BJ (cell line): ENCODE measurements at regions not wholly inside any gene's neighbourhood (a gene's known extent, or its start where the extent isn't known, plus 50 kb on each side); places are given as distances from the start of the nearest gene placed in this dataset.
"Not testable (repeated sequence)": the region's sequence is repeated elsewhere in the genome, so short reads cannot be mapped to it uniquely, and the experiment has no call there.

ENCODE experiments used
- CTCF ChIA-PET: fragments of 350-600 bp; formaldehyde crosslinking; extraction: SDS; loops from one replicate; lab custom pipeline; 2021; ENCODE audit warnings: antibody characterized with exemption, inconsistent platforms; lab: Yijun Ruan, JAX
- POLR2A ChIA-PET: fragments of 300-600 bp; sonication (Branson Sonifier 250); formaldehyde crosslinking; extraction: SDS; loops from one replicate; lab custom pipeline; 2021; ENCODE audit warnings: antibody characterized with exemption; lab: Charles Lee
- DNase-seq: peaks from one replicate; pipeline ENCODE4 v3.0.0-alpha.2; 2011; ENCODE audit warnings: low read depth
- H3K27me3 ChIP-seq: 2 replicates; pipeline ENCODE4 v1.6.0; 2011; ENCODE audit warnings: low read length; ENCODE audit not compliant: control insufficient read depth, insufficient read depth
- H3K36me3 ChIP-seq: 2 replicates; pipeline ENCODE4 v1.5.1; 2011; ENCODE audit warnings: low read length; ENCODE audit not compliant: control insufficient read depth, insufficient read depth
- H3K4me3 ChIP-seq: 2 replicates; pipeline ENCODE4 v1.5.1; 2011; ENCODE audit warnings: low read depth, mild to moderate bottlenecking, control low read depth, low read length
- TF ChIP-seq, protein P1 (sequence below): IDR thresholded peaks from 2 replicates; pipeline ENCODE4 v1.5.1; 2011; ENCODE audit warnings: low read depth, mild to moderate bottlenecking, control low read depth, inconsistent platforms, low read length, moderate library complexity; ENCODE audit not compliant: insufficient read depth

DNA sequence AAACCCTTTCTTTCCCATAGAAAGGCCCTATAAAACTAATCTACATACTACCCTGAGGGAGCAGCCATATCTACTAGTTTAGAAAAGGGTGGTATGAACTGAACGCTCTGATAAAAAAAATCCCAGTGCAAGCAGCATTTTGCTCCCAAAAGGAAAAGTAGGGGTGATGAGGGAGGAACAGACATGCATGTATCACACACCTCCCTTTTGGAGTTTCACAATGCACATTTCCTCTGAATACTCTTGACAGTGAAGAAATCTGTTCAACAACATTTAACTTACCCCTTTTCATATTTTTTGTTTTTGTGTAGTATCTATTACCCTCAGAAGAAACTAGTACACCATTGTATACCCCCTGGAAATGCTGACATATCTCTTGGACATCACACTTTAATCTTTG is 411.4 kb downstream of the MAT2B start:
- TF ChIP-seq, protein P1, sequence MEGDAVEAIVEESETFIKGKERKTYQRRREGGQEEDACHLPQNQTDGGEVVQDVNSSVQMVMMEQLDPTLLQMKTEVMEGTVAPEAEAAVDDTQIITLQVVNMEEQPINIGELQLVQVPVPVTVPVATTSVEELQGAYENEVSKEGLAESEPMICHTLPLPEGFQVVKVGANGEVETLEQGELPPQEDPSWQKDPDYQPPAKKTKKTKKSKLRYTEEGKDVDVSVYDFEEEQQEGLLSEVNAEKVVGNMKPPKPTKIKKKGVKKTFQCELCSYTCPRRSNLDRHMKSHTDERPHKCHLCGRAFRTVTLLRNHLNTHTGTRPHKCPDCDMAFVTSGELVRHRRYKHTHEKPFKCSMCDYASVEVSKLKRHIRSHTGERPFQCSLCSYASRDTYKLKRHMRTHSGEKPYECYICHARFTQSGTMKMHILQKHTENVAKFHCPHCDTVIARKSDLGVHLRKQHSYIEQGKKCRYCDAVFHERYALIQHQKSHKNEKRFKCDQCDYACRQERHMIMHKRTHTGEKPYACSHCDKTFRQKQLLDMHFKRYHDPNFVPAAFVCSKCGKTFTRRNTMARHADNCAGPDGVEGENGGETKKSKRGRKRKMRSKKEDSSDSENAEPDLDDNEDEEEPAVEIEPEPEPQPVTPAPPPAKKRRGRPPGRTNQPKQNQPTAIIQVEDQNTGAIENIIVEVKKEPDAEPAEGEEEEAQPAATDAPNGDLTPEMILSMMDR: no peak
- no peak for DNase-seq

DNA sequence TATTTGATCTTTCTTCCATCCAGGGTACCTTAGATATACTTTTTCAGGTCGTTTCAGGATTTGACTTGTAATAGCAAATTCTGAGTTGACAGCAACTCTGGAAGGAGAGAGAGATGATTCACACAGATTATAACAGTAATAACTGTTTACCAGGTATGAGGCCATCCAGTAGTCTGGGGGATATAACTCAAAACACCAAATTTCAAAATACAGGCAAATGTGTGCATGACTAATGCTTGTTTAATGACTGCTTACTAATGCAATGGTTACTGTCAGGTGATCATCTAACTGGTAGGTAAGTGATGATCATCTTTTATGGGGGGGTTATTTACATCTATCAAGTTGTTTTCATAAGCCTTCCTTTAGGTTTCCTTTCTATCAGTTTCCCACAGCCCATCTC is 412.3 kb downstream of the MAT2B start:
- POLR2A ChIA-PET: no interaction called here
- no peak for DNase-seq
- CTCF ChIA-PET: no interaction called here

More for the DNA sequence above, 411.4 kb downstream of the MAT2B start:
- no peak overlapping the region for H3K4me3 ChIP-seq
- H3K27me3 ChIP-seq: no peaks in the 10 kb centered on the region
- ChIA-PET POLR2A (no interaction called here), CTCF (no interaction called here)
- H3K36me3 ChIP-seq: no peaks in the 10 kb centered on the region

DNA sequence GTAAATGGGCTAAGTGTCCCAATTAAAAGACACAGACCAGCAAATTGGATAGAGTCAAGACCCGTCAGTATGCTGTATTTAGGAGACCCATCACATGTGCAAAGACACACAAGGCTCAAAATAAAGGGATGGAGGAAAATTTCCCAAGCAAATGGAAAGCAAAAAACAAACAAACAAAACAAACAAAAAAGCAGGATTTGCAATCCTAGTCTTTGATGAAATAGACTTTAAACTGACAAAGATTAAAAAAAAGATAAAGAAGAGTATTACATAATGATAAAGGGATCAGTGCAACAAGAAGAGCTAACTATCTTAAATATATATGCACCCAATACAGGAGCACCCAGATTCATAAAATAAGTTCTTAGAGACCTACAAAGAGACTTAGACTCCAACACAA is 429.6 kb downstream of the MAT2B start:
- DNase-seq, POLR2A ChIA-PET, H3K36me3 ChIP-seq, H3K27me3 ChIP-seq, H3K4me3 ChIP-seq, CTCF ChIA-PET: not testable (repeated sequence)

More for the DNA sequence above, 412.3 kb downstream of the MAT2B start:
- Histone ChIP-seq H3K36me3 (no peaks in the 10 kb centered on the region), H3K4me3 (no peak overlapping the region), H3K27me3 (no peaks in the 10 kb centered on the region)
- TF ChIP-seq, protein P1: no peak

DNA sequence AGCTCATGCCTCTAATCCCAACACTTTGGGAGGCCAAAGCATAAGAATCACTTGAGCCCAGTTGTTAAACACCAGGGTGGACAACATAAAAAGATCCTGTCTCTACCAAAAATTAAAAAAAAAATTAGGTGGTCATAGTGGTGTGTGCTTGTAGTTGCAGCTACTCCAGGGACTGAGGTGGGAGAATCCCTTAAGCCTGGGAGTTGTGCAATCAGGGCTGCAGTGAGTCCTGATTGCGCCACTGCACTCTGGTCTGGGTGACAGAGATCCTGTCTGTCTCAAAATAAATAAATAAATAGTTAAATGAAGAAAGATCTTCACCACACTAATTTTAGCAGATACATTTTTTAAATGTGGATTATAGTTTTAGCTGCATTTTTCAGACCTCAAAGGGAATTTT is 433.2 kb downstream of the MAT2B start:
- TF ChIP-seq, protein P1: no peak
- no peak overlapping the region for H3K4me3 ChIP-seq
- H3K36me3 ChIP-seq: no peaks in the 10 kb centered on the region
- H3K27me3 ChIP-seq: no peaks in the 10 kb centered on the region
- no peak for DNase-seq
- ChIA-PET POLR2A (no interaction called here), CTCF (no interaction called here)

DNA sequence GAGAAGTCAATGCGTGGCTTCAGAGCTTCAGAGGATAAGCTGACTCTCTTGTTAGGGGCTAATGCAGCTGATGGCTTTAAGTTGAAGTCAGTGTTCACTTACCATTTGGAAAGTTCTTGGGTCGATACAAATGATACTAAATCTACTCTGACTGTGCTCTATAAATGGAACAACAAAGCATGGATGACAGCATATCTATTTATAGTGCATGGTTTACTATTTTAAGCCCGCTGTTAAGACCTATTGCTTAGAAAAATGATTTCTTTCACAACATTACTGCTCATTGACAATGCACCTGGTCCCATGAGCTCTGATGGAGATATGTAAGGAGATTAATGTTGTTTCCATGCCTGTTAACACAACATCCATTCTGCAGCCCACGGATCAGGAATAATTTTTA is 435.7 kb downstream of the MAT2B start:
- TF ChIP-seq, protein P1: no peak
- Histone ChIP-seq H3K36me3 (no peaks in the 10 kb centered on the region), H3K27me3 (no peaks in the 10 kb centered on the region), H3K4me3 (no peak overlapping the region)
- ChIA-PET POLR2A (no interaction called here), CTCF (no interaction called here)
- no peak for DNase-seq

DNA sequence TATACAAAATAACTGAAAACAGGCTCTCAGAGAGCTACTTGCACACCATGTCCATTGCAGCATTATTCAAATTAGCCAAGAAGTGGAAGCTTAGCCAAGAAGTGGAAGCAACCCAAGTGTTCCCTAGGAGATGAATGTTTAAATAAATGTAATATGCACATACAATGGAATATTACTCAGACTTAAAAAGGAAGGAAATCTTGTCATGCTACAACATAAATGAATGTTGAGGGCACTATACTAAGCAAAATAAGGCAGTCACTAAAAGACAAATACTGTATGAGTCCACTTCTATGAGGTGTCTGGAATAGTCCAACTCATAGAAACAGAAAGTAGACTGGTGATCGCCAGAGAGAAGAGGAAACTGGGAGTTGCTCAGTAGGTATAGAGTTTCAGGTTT is 438.1 kb downstream of the MAT2B start:
- ChIA-PET POLR2A (no interaction called here), CTCF (no interaction called here)
- Histone ChIP-seq H3K27me3 (no peaks in the 10 kb centered on the region), H3K36me3 (no peaks in the 10 kb centered on the region), H3K4me3 (no peak overlapping the region)
- TF ChIP-seq, protein P1: no peak
- no peak for DNase-seq
